Esophagus muscularis mucosa (tissue), 4 donors: ENCODE measurements at regions not wholly inside any gene's neighbourhood (a gene's known extent, or its start where the extent isn't known, plus 50 kb on each side); places are given as distances from the start of the nearest gene placed in this dataset.

ENCODE experiments used
- DNase-seq: peaks from one replicate; pipeline ENCODE4 v3.0.0-alpha.2; 2017; ENCODE audit errors: extremely low spot score
- H3K27ac ChIP-seq, 4 donors: fragments of 200-600 bp; sonication (generic); replicated peaks in 1 of 4; 1 replicate in 3 of 4; 2 replicates in 1 of 4; pipeline ENCODE4 v1.5.1; 2016 to 2019; ENCODE audit warnings: mild to moderate bottlenecking in 1 of 4
- H3K27me3 ChIP-seq, 4 donors: fragments of 200-600 bp; sonication (generic); one replicate each; pipeline versions ENCODE4 v1.5.1 to v1.6.0; 2016 to 2019
- H3K36me3 ChIP-seq, 4 donors: fragments of 200-600 bp; sonication (generic); one replicate each; pipeline ENCODE4 v1.5.1; 2016 to 2019
- H3K4me1 ChIP-seq, 4 donors: fragments of 200-600 bp; sonication (generic); one replicate each; pipeline ENCODE4 v1.5.1; 2016 to 2019
- H3K4me3 ChIP-seq, 4 donors: fragments of 200-600 bp; sonication (generic); 1 replicate in 2 of 4; 2 replicates in 2 of 4; pipeline ENCODE4 v1.5.1; 2016 to 2019; ENCODE audit warnings: mild to moderate bottlenecking in 4 of 4, moderate library complexity in 1 of 4
- H3K9me3 ChIP-seq, 4 donors: fragments of 200-600 bp; sonication (generic); 1 replicate in 3 of 4; 2 replicates in 1 of 4; pipeline ENCODE4 v1.5.1; 2016 to 2019
- EP300 ChIP-seq: sonication (generic); formaldehyde crosslinking; IDR thresholded peaks from one replicate; pipeline ENCODE4 v1.6.1; 2017; ENCODE audit warnings: antibody characterized with exemption
- POLR2A ChIP-seq: fragments of 450-650 bp; IDR thresholded peaks from one replicate; pipeline ENCODE4 v1.6.1; 2017; ENCODE audit warnings: antibody characterized with exemption, moderate library complexity, mild to moderate bottlenecking, low read depth
- POLR2AphosphoS5 ChIP-seq, 2 donors: sonication (generic); formaldehyde crosslinking; IDR thresholded peaks; one replicate each; pipeline ENCODE4 v1.6.1; 2017; ENCODE audit warnings: antibody characterized with exemption in 2 of 2
- WGBS: methylation state at CpG from one replicate; pipeline ENCODE4 v1.1.5; 2018; 5-methylcytosine and 5-hydroxymethylcytosine counted together
- intact Hi-C: fragments of 100-400 bp; cut with DNase I; formaldehyde crosslinking; loops from one replicate; pipeline ENCODE4 v1.15.1; 2023
- TF ChIP-seq, protein P1 (sequence below), 3 experiments: fragments of 200-600 bp in 2 of 3; fragments of 450-650 bp in 1 of 3; sonication (generic) in 2 of 3; IDR thresholded peaks; one replicate each; pipeline ENCODE4 v1.5.1; 2017 to 2019; ENCODE audit warnings: antibody characterized with exemption in 3 of 3, mild to moderate bottlenecking in 2 of 3, moderate library complexity in 1 of 3

DNA sequence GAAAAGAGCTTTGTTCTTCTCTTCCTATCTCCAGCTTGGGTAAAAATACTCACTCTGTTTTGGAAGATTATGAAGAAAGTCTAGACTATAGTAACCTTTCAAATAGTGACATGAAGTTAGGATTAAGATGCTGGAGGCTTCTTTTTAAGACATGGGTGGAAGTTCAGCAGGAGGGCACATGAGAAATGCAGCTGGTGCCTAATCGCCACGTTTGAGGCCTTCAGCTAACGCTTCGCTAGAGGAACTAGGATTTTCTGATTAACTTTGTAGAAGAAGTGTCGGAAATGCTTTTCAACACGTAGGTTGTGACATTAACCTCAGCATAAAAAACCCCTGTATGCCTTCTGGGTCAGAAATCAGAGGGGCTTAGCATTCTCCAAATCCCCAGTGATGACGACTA is 348.1 kb upstream of the MAP3K7 start:
- H3K9me3 ChIP-seq, result no peaks in the 10 kb centered on the region
- H3K4me1 ChIP-seq, result no peaks in the 10 kb centered on the region
- DNase-seq, result no peak
- H3K36me3 ChIP-seq, result no peaks in the 10 kb centered on the region
- H3K27me3 ChIP-seq, result no peaks in the 10 kb centered on the region
- TF ChIP-seq EP300 (no peak), POLR2A (no peak), POLR2AphosphoS5 (IDR thresholded peaks at IDR 0.05) (no peak)
- TF ChIP-seq, protein P1, sequence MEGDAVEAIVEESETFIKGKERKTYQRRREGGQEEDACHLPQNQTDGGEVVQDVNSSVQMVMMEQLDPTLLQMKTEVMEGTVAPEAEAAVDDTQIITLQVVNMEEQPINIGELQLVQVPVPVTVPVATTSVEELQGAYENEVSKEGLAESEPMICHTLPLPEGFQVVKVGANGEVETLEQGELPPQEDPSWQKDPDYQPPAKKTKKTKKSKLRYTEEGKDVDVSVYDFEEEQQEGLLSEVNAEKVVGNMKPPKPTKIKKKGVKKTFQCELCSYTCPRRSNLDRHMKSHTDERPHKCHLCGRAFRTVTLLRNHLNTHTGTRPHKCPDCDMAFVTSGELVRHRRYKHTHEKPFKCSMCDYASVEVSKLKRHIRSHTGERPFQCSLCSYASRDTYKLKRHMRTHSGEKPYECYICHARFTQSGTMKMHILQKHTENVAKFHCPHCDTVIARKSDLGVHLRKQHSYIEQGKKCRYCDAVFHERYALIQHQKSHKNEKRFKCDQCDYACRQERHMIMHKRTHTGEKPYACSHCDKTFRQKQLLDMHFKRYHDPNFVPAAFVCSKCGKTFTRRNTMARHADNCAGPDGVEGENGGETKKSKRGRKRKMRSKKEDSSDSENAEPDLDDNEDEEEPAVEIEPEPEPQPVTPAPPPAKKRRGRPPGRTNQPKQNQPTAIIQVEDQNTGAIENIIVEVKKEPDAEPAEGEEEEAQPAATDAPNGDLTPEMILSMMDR (IDR thresholded peaks at IDR 0.05), result no peak
- no peak overlapping the region for H3K4me3 ChIP-seq
- intact Hi-C loops, result no loop called here
- WGBS, result 76% methylated on average over 7 of the region's 7 CpGs
- no peak overlapping the region for H3K27ac ChIP-seq

DNA sequence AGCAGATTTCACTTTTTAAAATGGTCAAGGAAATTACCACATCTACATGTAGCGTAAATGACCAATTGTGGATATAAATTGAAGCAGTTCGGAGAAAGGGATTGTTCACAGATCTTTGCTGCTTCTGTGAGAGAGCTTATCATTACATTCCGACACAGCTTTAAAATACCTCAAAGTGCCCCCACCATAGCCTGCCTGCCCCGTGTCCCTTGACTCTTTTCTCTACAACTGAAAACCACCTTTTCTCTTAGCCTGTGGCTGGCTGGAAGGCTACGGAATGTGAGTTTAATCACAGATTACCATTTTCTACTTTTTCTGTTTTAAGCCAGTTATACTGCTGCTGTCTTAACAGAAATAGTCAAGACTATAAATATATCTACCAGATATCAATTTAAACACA is 347.2 kb upstream of the MAP3K7 start:
- Histone ChIP-seq H3K27me3 (no peaks in the 10 kb centered on the region), H3K36me3 (no peaks in the 10 kb centered on the region), H3K9me3 (no peaks in the 10 kb centered on the region), H3K4me1 (no peaks in the 10 kb centered on the region), H3K27ac (no peak overlapping the region), H3K4me3 (no peak overlapping the region)
- intact Hi-C loops, result no loop called here
- DNase-seq, result no peak
- TF ChIP-seq, protein P1 (IDR thresholded peaks at IDR 0.05), result no peak
- WGBS, result 88% methylated on average over 5 of the region's 5 CpGs

DNA sequence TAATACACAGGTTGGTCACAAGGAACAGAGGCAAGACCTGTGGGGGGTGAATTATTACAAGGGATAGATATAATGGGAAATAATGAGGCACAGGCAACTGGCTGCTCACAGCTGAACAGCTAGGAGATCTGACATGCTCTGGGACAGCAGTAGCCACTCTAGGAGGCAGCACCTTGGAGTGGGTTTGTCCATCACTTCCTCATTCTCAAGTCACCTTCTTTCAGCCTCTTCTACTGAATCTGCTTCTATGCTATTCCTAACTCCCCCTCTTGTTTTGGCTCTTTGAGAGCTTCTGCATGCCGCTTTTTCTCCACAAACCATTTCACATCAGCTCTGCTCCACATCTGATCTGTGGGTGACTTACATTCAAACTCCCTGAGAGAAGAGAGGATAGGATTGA is 345.5 kb upstream of the MAP3K7 start:
- Histone ChIP-seq H3K27me3 (no peaks in the 10 kb centered on the region), H3K9me3 (no peaks in the 10 kb centered on the region), H3K4me3 (no peak overlapping the region), H3K4me1 (no peaks in the 10 kb centered on the region), H3K36me3 (no peaks in the 10 kb centered on the region), H3K27ac (no peak overlapping the region)
- TF ChIP-seq, protein P1 (IDR thresholded peaks at IDR 0.05), result no peak
- TF ChIP-seq POLR2AphosphoS5 (IDR thresholded peaks at IDR 0.05), result no peak
- TF ChIP-seq POLR2A, result no peak
- no peak for TF ChIP-seq EP300
- DNase-seq, result no peak
- 88% methylated on average over 1 of the region's 1 CpG for WGBS
- intact Hi-C loops, result no loop called here

DNA sequence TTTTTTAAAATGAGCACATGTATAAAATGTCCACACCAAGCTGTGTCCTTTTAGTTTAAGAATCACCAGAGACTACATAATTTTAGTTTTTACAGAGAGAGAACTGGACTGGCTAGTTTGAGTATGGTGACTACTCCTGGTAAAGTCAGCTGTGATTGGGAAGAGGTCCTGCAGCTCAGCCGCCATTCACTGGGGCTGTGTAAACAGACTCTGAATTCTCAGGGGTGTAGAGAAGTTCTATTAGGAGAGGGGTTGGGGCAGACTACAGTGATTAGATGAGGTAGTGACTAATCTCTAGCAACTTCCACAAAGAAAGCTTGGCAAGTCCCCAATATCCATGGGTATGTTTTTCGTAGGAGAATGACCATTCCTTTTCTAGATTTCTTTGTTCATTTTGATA is 341.2 kb upstream of the MAP3K7 start:
- H3K9me3 ChIP-seq, result no peaks in the 10 kb centered on the region
- H3K36me3 ChIP-seq, result no peaks in the 10 kb centered on the region
- WGBS, result 57% methylated on average over 2 of the region's 2 CpGs
- H3K4me3 ChIP-seq, result no peak overlapping the region
- TF ChIP-seq POLR2A (no peak), EP300 (no peak), POLR2AphosphoS5 (IDR thresholded peaks at IDR 0.05) (no peak)
- TF ChIP-seq, protein P1 (IDR thresholded peaks at IDR 0.05), result no peak
- intact Hi-C loops, result no loop called here
- no peak for DNase-seq
- H3K4me1 ChIP-seq, result no peaks in the 10 kb centered on the region
- H3K27me3 ChIP-seq, result no peaks in the 10 kb centered on the region
- H3K27ac ChIP-seq, result no peak overlapping the region

DNA sequence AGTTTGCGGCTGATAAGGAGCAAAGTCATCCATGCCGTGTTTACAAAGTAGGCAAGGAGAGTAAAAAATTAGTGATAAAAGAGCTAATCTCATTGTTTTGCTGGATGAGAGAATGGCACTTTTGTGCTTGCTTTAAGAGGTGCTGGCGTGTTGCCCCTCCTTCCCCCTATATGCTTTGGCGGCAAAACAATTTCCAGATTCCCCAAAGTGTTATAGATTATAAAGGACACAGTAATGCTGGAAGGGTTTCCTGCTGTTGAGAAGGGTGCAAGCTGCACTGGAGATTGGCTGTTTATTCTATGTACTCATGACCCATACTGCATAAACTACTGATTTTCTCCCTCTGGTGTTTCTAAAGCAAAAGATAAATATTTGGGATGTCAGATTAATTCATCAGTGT is 338.9 kb upstream of the MAP3K7 start:
- WGBS, result 60% methylated on average over 4 of the region's 4 CpGs
- Histone ChIP-seq H3K36me3 (no peaks in the 10 kb centered on the region), H3K4me1 (no peaks in the 10 kb centered on the region), H3K4me3 (no peak overlapping the region), H3K27ac (no peak overlapping the region), H3K9me3 (no peaks in the 10 kb centered on the region), H3K27me3 (no peaks in the 10 kb centered on the region)
- DNase-seq, result no peak
- TF ChIP-seq POLR2A, result no peak
- TF ChIP-seq POLR2AphosphoS5 (IDR thresholded peaks at IDR 0.05), result no peak
- TF ChIP-seq, protein P1 (IDR thresholded peaks at IDR 0.05), result no peak
- no peak for TF ChIP-seq EP300
- intact Hi-C loops, result no loop called here
